Neuronal stem cell (in vitro differentiated cells): ENCODE measurements at regions not wholly inside any gene's neighbourhood (a gene's known extent, or its start where the extent isn't known, plus 50 kb on each side); places are given as distances from the start of the nearest gene placed in this dataset.

Source experiments
- DNase-seq: peaks from one replicate; pipeline ENCODE4 v3.0.0-alpha.2; 2013; ENCODE audit warnings: low spot score
- H2AFZ ChIP-seq: one replicate; pipeline ENCODE4 v1.6.1; 2013; ENCODE audit warnings: mild to moderate bottlenecking, low read length, inconsistent platforms
- H2AK5ac ChIP-seq: 2 replicates; pipeline ENCODE4 v1.6.1; 2013; ENCODE audit warnings: low read depth, mild to moderate bottlenecking, inconsistent platforms, low read length, moderate library complexity, mixed read lengths
- H2BK120ac ChIP-seq: 2 replicates; pipeline ENCODE4 v1.6.1; 2013; ENCODE audit warnings: low read depth, mild to moderate bottlenecking, inconsistent platforms, low read length, moderate library complexity, mixed read lengths
- H2BK12ac ChIP-seq: one replicate; pipeline ENCODE4 v1.6.1; 2013; ENCODE audit warnings: low read length, inconsistent platforms
- H2BK15ac ChIP-seq: 2 replicates; pipeline ENCODE4 v1.6.1; 2013; ENCODE audit warnings: mild to moderate bottlenecking, low read length, inconsistent platforms, mixed read lengths
- H2BK5ac ChIP-seq: one replicate; pipeline ENCODE4 v1.6.1; 2013; ENCODE audit warnings: inconsistent platforms, mild to moderate bottlenecking, low read length, moderate library complexity
- H3K14ac ChIP-seq: one replicate; pipeline ENCODE4 v1.6.1; 2013; ENCODE audit warnings: low read length, inconsistent platforms
- H3K18ac ChIP-seq: 2 replicates; pipeline ENCODE4 v1.6.1; 2013; ENCODE audit warnings: low read length, inconsistent platforms
- H3K23ac ChIP-seq: 2 replicates; pipeline ENCODE4 v1.6.1; 2013; ENCODE audit warnings: low read depth, mild to moderate bottlenecking, mixed read lengths, low read length, inconsistent platforms; ENCODE audit not compliant: poor library complexity
- H3K27ac ChIP-seq: replicated peaks from 3 replicates; pipeline ENCODE4 v1.5.1; 2013; ENCODE audit warnings: low read length, inconsistent platforms
- H3K27me3 ChIP-seq, 3 experiments: 2 replicates each; pipeline ENCODE4 v1.6.1; 2013; ENCODE audit warnings: low read length in 3 of 3, mild to moderate bottlenecking in 2 of 3, inconsistent platforms in 1 of 3, low read depth in 1 of 3, mixed read lengths in 1 of 3, moderate library complexity in 1 of 3; ENCODE audit not compliant: control insufficient read depth in 3 of 3, insufficient read depth in 3 of 3
- H3K36me3 ChIP-seq, 2 donors: replicated peaks in 1 of 2; 2 replicates each; pipeline ENCODE4 v1.6.1; 2013; ENCODE audit warnings: low read length in 2 of 2; ENCODE audit not compliant: control insufficient read depth in 2 of 2, insufficient read depth in 2 of 2
- H3K4ac ChIP-seq: 2 replicates; pipeline ENCODE4 v1.6.1; 2013; ENCODE audit warnings: inconsistent platforms, mild to moderate bottlenecking, low read length, moderate library complexity
- H3K4me1 ChIP-seq, 2 donors: 1 replicate in 1 of 2; 2 replicates in 1 of 2; pipeline ENCODE4 v1.6.1; 2013; ENCODE audit warnings: low read length in 2 of 2, low read depth in 1 of 2; ENCODE audit not compliant: control insufficient read depth in 2 of 2, insufficient read depth in 1 of 2
- H3K4me2 ChIP-seq: one replicate; pipeline ENCODE4 v1.6.1; 2013; ENCODE audit warnings: mild to moderate bottlenecking, low read length, inconsistent platforms; ENCODE audit not compliant: insufficient read depth, poor library complexity, severe bottlenecking
- H3K4me3 ChIP-seq, 2 donors: 2 replicates each; pipeline ENCODE4 v1.5.1; 2013; ENCODE audit warnings: low read length in 2 of 2, mild to moderate bottlenecking in 2 of 2, inconsistent platforms in 1 of 2, moderate library complexity in 1 of 2
- H3K79me1 ChIP-seq: one replicate; pipeline ENCODE4 v1.6.1; 2013; ENCODE audit warnings: low read depth, mild to moderate bottlenecking, inconsistent platforms, low read length, moderate library complexity
- H3K9ac ChIP-seq: one replicate; pipeline ENCODE4 v1.6.1; 2013; ENCODE audit warnings: mild to moderate bottlenecking, low read depth, low read length, inconsistent platforms; ENCODE audit not compliant: poor library complexity
- H3K9me3 ChIP-seq, 2 donors: replicated peaks in 1 of 2; 2 replicates each; pipeline versions ENCODE3 to v1.6.1; 2013; ENCODE audit warnings: low read length in 2 of 2, mild to moderate bottlenecking in 2 of 2, inconsistent platforms in 1 of 2, low read depth in 1 of 2, mixed read lengths in 1 of 2, moderate library complexity in 1 of 2; ENCODE audit not compliant: control insufficient read depth in 2 of 2, insufficient read depth in 1 of 2
- H4K8ac ChIP-seq: one replicate; pipeline ENCODE4 v1.6.1; 2013; ENCODE audit warnings: low read depth, mild to moderate bottlenecking, inconsistent platforms, low read length, moderate library complexity
- H4K91ac ChIP-seq: one replicate; pipeline ENCODE4 v1.6.1; 2013; ENCODE audit warnings: low read length, low read depth, mild to moderate bottlenecking, inconsistent platforms; ENCODE audit not compliant: poor library complexity
- WGBS, 2 donors: extraction: QIAGEN DNeasy Blood & Tissue Kit; methylation state at CpG; one replicate each; pipeline ENCODE4 v1.1.7; 2013; ENCODE audit warnings: missing lambda C conversion rate in 2 of 2, mixed read lengths in 1 of 2; ENCODE audit not compliant: insufficient read length in 2 of 2, insufficient replicate concordance in 1 of 2; ENCODE audit errors: extremely low coverage in 2 of 2; 5-methylcytosine and 5-hydroxymethylcytosine counted together

GRCh38 chr3:11696054-11696453, 52.3 kb upstream of the VGLL4 start:
- no peak overlapping the region for H2BK15ac ChIP-seq
- no peak overlapping the region for H4K91ac ChIP-seq
- H3K18ac ChIP-seq: no peak overlapping the region
- no peak overlapping the region for H2AK5ac ChIP-seq
- H2BK120ac ChIP-seq: no peak overlapping the region
- H3K27me3 ChIP-seq: no peaks in the 10 kb centered on the region
- DNase-seq: no peak
- no peak overlapping the region for H3K9ac ChIP-seq
- H4K8ac ChIP-seq: no peak overlapping the region
- H3K14ac ChIP-seq: no peak overlapping the region
- H3K9me3 ChIP-seq: no peaks in the 10 kb centered on the region
- no CpG with 5 or more reads among the region's 2 CpGs for whole genome bisulfite sequencing, 2 donors
- H3K79me1 ChIP-seq: no peaks in the 10 kb centered on the region
- no peak overlapping the region for H3K23ac ChIP-seq
- no peak overlapping the region for H3K4ac ChIP-seq
- peaks cover 0 to 2% of the 10 kb centered on the region in 2 donors for H3K36me3 ChIP-seq
- H3K4me1 ChIP-seq: no peaks in the 10 kb centered on the region
- no peak overlapping the region for H3K4me2 ChIP-seq
- H3K27ac ChIP-seq: no peak overlapping the region
- H3K4me3 ChIP-seq: no peak overlapping the region
- no peak overlapping the region for H2BK5ac ChIP-seq
- no peak overlapping the region for H2BK12ac ChIP-seq
- H2AFZ ChIP-seq: no peak overlapping the region
